HepG2 (cell line): ENCODE measurements at regions not wholly inside any gene's neighbourhood (a gene's known extent, or its start where the extent isn't known, plus 50 kb on each side); places are given as distances from the start of the nearest gene placed in this dataset.

Experiments used
- ATAC-seq: fragments of 200-7000 bp; cut with Tn5 transposase; 3 replicates; pipeline ENCODE4 v1.9.1; 2020; ENCODE audit warnings: mild to moderate bottlenecking, moderate library complexity
- BruUV-seq: library from RNA; stranded (reverse); fragments of 400-500 nt; replicated peaks from 2 replicates; lab custom pipeline; 2021; lab: Mats Ljungman, UMichigan
- CTCF ChIA-PET: fragments of 300-600 bp; formaldehyde crosslinking; extraction: SDS; loops from one replicate; lab custom pipeline; 2021; ENCODE audit warnings: low total read pairs, inconsistent platforms, low intra/inter-chr PET ratio; lab: Yijun Ruan, JAX
- POLR2A ChIA-PET: fragments of 350-600 bp; sonication (Branson Sonifier 250); formaldehyde crosslinking; loops from one replicate; lab custom pipeline; 2020; ENCODE audit warnings: antibody characterized with exemption, inconsistent platforms; lab: Yijun Ruan, JAX
- DNase-seq: peaks from one replicate; pipeline ENCODE4 v3.0.0-alpha.2; 2015; ENCODE audit warnings: low spot score
- FAIRE-seq: peaks from 3 replicates; lab custom pipeline; 2011; peaks lifted over from hg19 to GRCh38; lab: Jason Lieb, UNC
- H2AFZ ChIP-seq: one replicate; pipeline ENCODE4 v1.6.1; 2011; ENCODE audit warnings: low read length, inconsistent platforms
- H3K27ac ChIP-seq: fragments of 300-600 bp; 3 replicates; pipeline ENCODE4 v1.8.0; 2011; ENCODE audit warnings: mixed run types, mild to moderate bottlenecking, mixed read lengths, low read length, inconsistent platforms; ENCODE audit not compliant: insufficient read depth; ENCODE audit errors: extremely low read length
- H3K27me3 ChIP-seq, 2 experiments: fragments of 200-600 bp in 1 of 2; 2 replicates in 1 of 2; 3 replicates in 1 of 2; pipeline versions ENCODE4 v1.6.0 to v1.8.0; 2011; ENCODE audit warnings: low read length in 2 of 2, mild to moderate bottlenecking in 2 of 2, moderate library complexity in 2 of 2, inconsistent platforms in 1 of 2; ENCODE audit not compliant: insufficient read depth in 2 of 2, control insufficient read depth in 1 of 2
- H3K36me3 ChIP-seq, 2 experiments: fragments of 200-600 bp in 1 of 2; replicated peaks in 1 of 2; 2 replicates in 1 of 2; 3 replicates in 1 of 2; pipeline versions ENCODE4 v1.5.1 to v1.8.0; 2011; ENCODE audit warnings: low read length in 2 of 2, inconsistent platforms in 1 of 2; ENCODE audit not compliant: insufficient read depth in 2 of 2, control insufficient read depth in 1 of 2
- H3K4me1 ChIP-seq: 2 replicates; pipeline ENCODE4 v1.5.1; 2012; ENCODE audit warnings: low read length, inconsistent platforms; ENCODE audit not compliant: insufficient read depth
- H3K4me2 ChIP-seq: 2 replicates; pipeline ENCODE4 v1.6.0; 2011; ENCODE audit warnings: low read depth, low read length, inconsistent platforms
- H3K4me3 ChIP-seq, 3 experiments: fragments of 200-600 bp in 1 of 3; sonication (generic), shearing (Covaris generic) in 1 of 3; replicated peaks in 1 of 3; 2 replicates each; pipeline ENCODE4 v1.5.1; 2011 to 2016; ENCODE audit warnings: low read length in 3 of 3, inconsistent platforms in 2 of 3, low read depth in 2 of 3, mild to moderate bottlenecking in 2 of 3, control low read depth in 1 of 3, mixed read lengths in 1 of 3; ENCODE audit not compliant: insufficient read depth in 1 of 3
- H3K79me2 ChIP-seq: one replicate; pipeline ENCODE4 v1.6.1; 2011; ENCODE audit warnings: low read length, inconsistent platforms; ENCODE audit not compliant: insufficient read depth
- H3K9ac ChIP-seq: 2 replicates; pipeline ENCODE4 v1.6.0; 2011; ENCODE audit warnings: mild to moderate bottlenecking, low read depth, low read length, inconsistent platforms; ENCODE audit not compliant: insufficient read depth
- H3K9me3 ChIP-seq: 2 replicates; pipeline ENCODE4 v1.5.1; 2012; ENCODE audit warnings: mild to moderate bottlenecking, low read length
- H4K20me1 ChIP-seq: 2 replicates; pipeline ENCODE4 v1.6.0; 2011; ENCODE audit warnings: inconsistent platforms, mild to moderate bottlenecking, low read length, moderate library complexity; ENCODE audit not compliant: insufficient read depth
- FIP1L1 ChIP-seq: fragments of 200-400 bp; formaldehyde crosslinking; IDR thresholded peaks from 2 replicates; pipeline ENCODE4 v1.6.1; 2018; ENCODE audit warnings: low read depth, mild to moderate bottlenecking, low read length, moderate library complexity, borderline replicate concordance; ENCODE audit not compliant: insufficient read depth
- HMG20A ChIP-seq: IDR thresholded peaks from 2 replicates; pipeline ENCODE4 v1.6.1; 2016; ENCODE audit warnings: borderline replicate concordance
- HNF4G ChIP-seq, 2 experiments: sonication (generic) in 1 of 2; formaldehyde crosslinking in 1 of 2; IDR thresholded peaks; 2 replicates each; pipeline versions ENCODE4 v1.4.0 to v1.6.1; 2011 to 2020; ENCODE audit warnings: borderline replicate concordance in 2 of 2, low read depth in 2 of 2, mild to moderate bottlenecking in 2 of 2, low read length in 1 of 2, missing genetic modification reagents in 1 of 2, moderate library complexity in 1 of 2
- HNRNPH1 ChIP-seq: fragments of 200-400 bp; formaldehyde crosslinking; optimal IDR thresholded peaks from 2 replicates; pipeline ENCODE3; 2017; ENCODE audit warnings: mild to moderate bottlenecking, low read depth, low read length
- KLF12 ChIP-seq: sonication (generic); formaldehyde crosslinking; IDR thresholded peaks from 2 replicates; pipeline ENCODE4 v1.4.0; 2020; ENCODE audit warnings: missing genetic modification reagents, borderline replicate concordance
- KLF6 ChIP-seq: IDR thresholded peaks from 2 replicates; pipeline ENCODE4 v1.8.0; 2016; ENCODE audit warnings: missing biosample characterization, missing genetic modification reagents
- MAFK ChIP-seq, 2 experiments: IDR thresholded peaks in 1 of 2; conservative IDR thresholded peaks in 1 of 2; 2 replicates each; pipeline ENCODE4 v1.6.1; 2011; ENCODE audit warnings: improper control_type of control experiment in 2 of 2, low read length in 2 of 2
- POGZ ChIP-seq: sonication (generic); formaldehyde crosslinking; IDR thresholded peaks from 2 replicates; pipeline ENCODE4 v1.4.0; 2020; ENCODE audit warnings: mild to moderate bottlenecking, missing genetic modification reagents
- PTBP1 ChIP-seq: fragments of 200-400 bp; formaldehyde crosslinking; IDR thresholded peaks from 2 replicates; pipeline ENCODE4 v1.6.1; 2018; ENCODE audit warnings: low read length, low read depth; ENCODE audit not compliant: poor library complexity, severe bottlenecking
- YY1 ChIP-seq: IDR thresholded peaks from 2 replicates; pipeline ENCODE4 v1.6.1; 2011; ENCODE audit warnings: low read length, low read depth, moderate library complexity, mild to moderate bottlenecking; ENCODE audit not compliant: insufficient read depth, insufficient replicate concordance
- ZC3H4 ChIP-seq: sonication (generic); formaldehyde crosslinking; IDR thresholded peaks from 2 replicates; pipeline ENCODE4 v1.4.0; 2020; ENCODE audit warnings: missing genetic modification reagents, borderline replicate concordance
- ZNF431 ChIP-seq: sonication (generic); formaldehyde crosslinking; IDR thresholded peaks from 2 replicates; pipeline ENCODE4 v1.9.0; 2022; ENCODE audit warnings: missing genetic modification reagents, low read depth, mild to moderate bottlenecking, borderline replicate concordance
- ZNF530 ChIP-seq: sonication (generic); formaldehyde crosslinking; IDR thresholded peaks from 2 replicates; pipeline ENCODE4 v1.5.0; 2020; ENCODE audit warnings: low read depth, mild to moderate bottlenecking, missing genetic modification reagents
- ZNF614 ChIP-seq: IDR thresholded peaks from 2 replicates; pipeline ENCODE4 v1.6.1; 2018; ENCODE audit warnings: missing biosample characterization, missing genetic modification reagents, inconsistent platforms, borderline replicate concordance
- ZNF768 ChIP-seq: sonication (generic); formaldehyde crosslinking; IDR thresholded peaks from 2 replicates; pipeline ENCODE4 v1.4.0; 2020; ENCODE audit warnings: missing genetic modification reagents
- WGBS: methylation state at CpG from one replicate; pipeline ENCODE4 v1.1.6; 2017; ENCODE audit warnings: low lambda C conversion rate; 5-methylcytosine and 5-hydroxymethylcytosine counted together
- in situ Hi-C: cut with HindIII; loops from 2 replicates; pipeline ENCODE4 v1.10.0; 2017; ENCODE audit warnings: low pct_unique_long_range_greater_than_20kb; ENCODE audit not compliant: extremely low pct_ligation_motif_present
- intact Hi-C: fragments of 100-400 bp; cut with micrococcal nuclease; formaldehyde crosslinking; loops from one replicate; pipeline ENCODE4 v1.10.0; 2022; ENCODE audit not compliant: unreplicated experiment
- TF ChIP-seq, protein P1 (sequence below): sonication (generic); formaldehyde crosslinking; IDR thresholded peaks from 2 replicates; pipeline ENCODE4 v1.4.0; 2020; ENCODE audit warnings: mild to moderate bottlenecking, low read depth, missing genetic modification reagents
- TF ChIP-seq, protein P2 (sequence below): sonication (generic); formaldehyde crosslinking; IDR thresholded peaks from 2 replicates; pipeline ENCODE4 v1.4.0; 2020; ENCODE audit warnings: mild to moderate bottlenecking, missing genetic modification reagents
- TF ChIP-seq, protein P3 (sequence below): sonication (generic); formaldehyde crosslinking; IDR thresholded peaks from 2 replicates; pipeline ENCODE4 v1.8.0; 2022; ENCODE audit warnings: mild to moderate bottlenecking, missing genetic modification reagents
- TF ChIP-seq, protein P4 (sequence below): sonication (generic); formaldehyde crosslinking; IDR thresholded peaks from 2 replicates; pipeline ENCODE4 v1.4.0; 2020; ENCODE audit warnings: mild to moderate bottlenecking, low read depth, missing genetic modification reagents

DNA sequence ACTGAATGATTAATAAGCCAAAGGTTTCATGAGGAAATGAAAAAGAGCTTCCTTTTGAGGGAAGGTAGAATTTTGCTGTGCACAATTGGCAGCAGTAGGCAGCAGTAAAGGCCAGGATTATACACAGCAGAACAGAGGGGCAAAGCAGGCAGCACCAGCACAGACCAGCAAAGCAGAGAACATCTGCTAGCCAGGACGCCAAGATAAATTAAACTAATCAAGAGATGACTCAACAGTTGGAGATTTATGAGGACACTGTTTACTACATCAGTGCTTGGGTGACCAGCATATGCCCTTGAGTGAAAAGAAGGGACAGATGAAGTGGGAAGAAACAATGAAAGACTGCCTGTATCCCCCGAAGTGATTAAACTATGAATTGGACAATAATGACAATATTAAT is 871.4 kb upstream of the CDH10 start:
- CTCF ChIA-PET, result no interaction called here
- POLR2A ChIA-PET, result no interaction called here
- FAIRE-seq, result no peak

More for the DNA sequence above, 871.4 kb upstream of the CDH10 start:
- Histone ChIP-seq H3K9me3 (peaks cover 35% of the 10 kb centered on the region), H3K27me3 (no peaks in the 10 kb centered on the region), H2AFZ (no peak overlapping the region), H3K9ac (no peak overlapping the region), H3K36me3 (no peaks in the 10 kb centered on the region), H3K4me3 (no peak overlapping the region), H3K4me1 (no peaks in the 10 kb centered on the region), H4K20me1 (no peaks in the 10 kb centered on the region), H3K27ac (no peak overlapping the region), H3K79me2 (no peaks in the 10 kb centered on the region), H3K4me2 (no peak overlapping the region)
- no peak for DNase-seq
- 0% methylated on average over 2 of the region's 2 CpGs for WGBS
- in situ Hi-C loops, result no loop called here
- intact Hi-C loops, result no loop called here
- ATAC-seq, result no peak
- TF ChIP-seq HNF4G (IDR thresholded peaks at IDR 0.05; ENCODE audit: borderline replicate concordance, low read depth, low read length) (no peak), HNF4G (CRISPR knock-in tag; IDR thresholded peaks at IDR 0.05; ENCODE audit: borderline replicate concordance, low read depth) (no peak), HMG20A (CRISPR knock-in tag) (no peak), ZNF431 (CRISPR knock-in tag) (no peak), PTBP1 (no peak), FIP1L1 (no peak), MAFK (conservative IDR thresholded peaks at IDR 0.05 in 1 of 2, IDR thresholded peaks at IDR 0.05 in 1 of 2; ENCODE audit: low read length in 2 of 2) (no peak), POGZ (no peak), KLF12 (CRISPR knock-in tag) (no peak), ZNF530 (CRISPR knock-in tag) (no peak), ZNF768 (CRISPR knock-in tag) (no peak), YY1 (no peak), HNRNPH1 (no peak), KLF6 (CRISPR knock-in tag) (no peak), ZNF614 (no peak), ZC3H4 (CRISPR knock-in tag) (no peak)
- TF ChIP-seq, protein P1, sequence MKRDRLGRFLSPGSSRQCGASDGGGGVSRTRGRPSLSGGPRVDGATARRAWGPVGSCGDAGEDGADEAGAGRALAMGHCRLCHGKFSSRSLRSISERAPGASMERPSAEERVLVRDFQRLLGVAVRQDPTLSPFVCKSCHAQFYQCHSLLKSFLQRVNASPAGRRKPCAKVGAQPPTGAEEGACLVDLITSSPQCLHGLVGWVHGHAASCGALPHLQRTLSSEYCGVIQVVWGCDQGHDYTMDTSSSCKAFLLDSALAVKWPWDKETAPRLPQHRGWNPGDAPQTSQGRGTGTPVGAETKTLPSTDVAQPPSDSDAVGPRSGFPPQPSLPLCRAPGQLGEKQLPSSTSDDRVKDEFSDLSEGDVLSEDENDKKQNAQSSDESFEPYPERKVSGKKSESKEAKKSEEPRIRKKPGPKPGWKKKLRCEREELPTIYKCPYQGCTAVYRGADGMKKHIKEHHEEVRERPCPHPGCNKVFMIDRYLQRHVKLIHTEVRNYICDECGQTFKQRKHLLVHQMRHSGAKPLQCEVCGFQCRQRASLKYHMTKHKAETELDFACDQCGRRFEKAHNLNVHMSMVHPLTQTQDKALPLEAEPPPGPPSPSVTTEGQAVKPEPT, result no peak
- TF ChIP-seq, protein P2, sequence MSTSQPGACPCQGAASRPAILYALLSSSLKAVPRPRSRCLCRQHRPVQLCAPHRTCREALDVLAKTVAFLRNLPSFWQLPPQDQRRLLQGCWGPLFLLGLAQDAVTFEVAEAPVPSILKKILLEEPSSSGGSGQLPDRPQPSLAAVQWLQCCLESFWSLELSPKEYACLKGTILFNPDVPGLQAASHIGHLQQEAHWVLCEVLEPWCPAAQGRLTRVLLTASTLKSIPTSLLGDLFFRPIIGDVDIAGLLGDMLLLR (CRISPR knock-in tag), result no peak
- TF ChIP-seq, protein P3, sequence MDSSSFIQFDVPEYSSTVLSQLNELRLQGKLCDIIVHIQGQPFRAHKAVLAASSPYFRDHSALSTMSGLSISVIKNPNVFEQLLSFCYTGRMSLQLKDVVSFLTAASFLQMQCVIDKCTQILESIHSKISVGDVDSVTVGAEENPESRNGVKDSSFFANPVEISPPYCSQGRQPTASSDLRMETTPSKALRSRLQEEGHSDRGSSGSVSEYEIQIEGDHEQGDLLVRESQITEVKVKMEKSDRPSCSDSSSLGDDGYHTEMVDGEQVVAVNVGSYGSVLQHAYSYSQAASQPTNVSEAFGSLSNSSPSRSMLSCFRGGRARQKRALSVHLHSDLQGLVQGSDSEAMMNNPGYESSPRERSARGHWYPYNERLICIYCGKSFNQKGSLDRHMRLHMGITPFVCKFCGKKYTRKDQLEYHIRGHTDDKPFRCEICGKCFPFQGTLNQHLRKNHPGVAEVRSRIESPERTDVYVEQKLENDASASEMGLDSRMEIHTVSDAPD (CRISPR knock-in tag), result no peak
- TF ChIP-seq, protein P4, sequence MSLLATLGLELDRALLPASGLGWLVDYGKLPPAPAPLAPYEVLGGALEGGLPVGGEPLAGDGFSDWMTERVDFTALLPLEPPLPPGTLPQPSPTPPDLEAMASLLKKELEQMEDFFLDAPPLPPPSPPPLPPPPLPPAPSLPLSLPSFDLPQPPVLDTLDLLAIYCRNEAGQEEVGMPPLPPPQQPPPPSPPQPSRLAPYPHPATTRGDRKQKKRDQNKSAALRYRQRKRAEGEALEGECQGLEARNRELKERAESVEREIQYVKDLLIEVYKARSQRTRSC, result no peak
- BruUV-seq, result no TSS peak
